ENCODE measurements at regions not wholly inside any gene's neighbourhood (a gene's known extent, or its start where the extent isn't known, plus 50 kb on each side); places are given as distances from the start of the nearest gene placed in this dataset.

GRCh38 chr3:74447221-74447620 is 167.2 kb downstream of the CNTN3 start:
- Mint-ChIP-seq H3K4me3 (no peak overlapping the region), H3K36me3 (ENCODE audit: low read depth) (no peaks in the 10 kb centered on the region), H3K4me1 (no peaks in the 10 kb centered on the region), H3K27me3 (ENCODE audit: low read depth) (no peaks in the 10 kb centered on the region), H3K9me3 (no peaks in the 10 kb centered on the region), H3K27ac (ENCODE audit: unreplicated experiment) (no peak overlapping the region)
- TF ChIP-seq, protein P1, sequence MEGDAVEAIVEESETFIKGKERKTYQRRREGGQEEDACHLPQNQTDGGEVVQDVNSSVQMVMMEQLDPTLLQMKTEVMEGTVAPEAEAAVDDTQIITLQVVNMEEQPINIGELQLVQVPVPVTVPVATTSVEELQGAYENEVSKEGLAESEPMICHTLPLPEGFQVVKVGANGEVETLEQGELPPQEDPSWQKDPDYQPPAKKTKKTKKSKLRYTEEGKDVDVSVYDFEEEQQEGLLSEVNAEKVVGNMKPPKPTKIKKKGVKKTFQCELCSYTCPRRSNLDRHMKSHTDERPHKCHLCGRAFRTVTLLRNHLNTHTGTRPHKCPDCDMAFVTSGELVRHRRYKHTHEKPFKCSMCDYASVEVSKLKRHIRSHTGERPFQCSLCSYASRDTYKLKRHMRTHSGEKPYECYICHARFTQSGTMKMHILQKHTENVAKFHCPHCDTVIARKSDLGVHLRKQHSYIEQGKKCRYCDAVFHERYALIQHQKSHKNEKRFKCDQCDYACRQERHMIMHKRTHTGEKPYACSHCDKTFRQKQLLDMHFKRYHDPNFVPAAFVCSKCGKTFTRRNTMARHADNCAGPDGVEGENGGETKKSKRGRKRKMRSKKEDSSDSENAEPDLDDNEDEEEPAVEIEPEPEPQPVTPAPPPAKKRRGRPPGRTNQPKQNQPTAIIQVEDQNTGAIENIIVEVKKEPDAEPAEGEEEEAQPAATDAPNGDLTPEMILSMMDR (conservative IDR thresholded peaks at IDR 0.05): no peak
- DNase-seq (ENCODE audit: low read depth, low spot score): no peak

- no peak overlapping the region for H3K4me3 Mint-ChIP-seq
- DNase-seq (ENCODE audit: low read depth, low spot score): no peak
- no peaks in the 10 kb centered on the region for H3K36me3 Mint-ChIP-seq (ENCODE audit: low read depth)
- TF ChIP-seq, protein P1 (conservative IDR thresholded peaks at IDR 0.05): no peak
- no peaks in the 10 kb centered on the region for H3K27me3 Mint-ChIP-seq (ENCODE audit: low read depth)
- no peaks in the 10 kb centered on the region for H3K9me3 Mint-ChIP-seq
- H3K4me1 Mint-ChIP-seq: no peaks in the 10 kb centered on the region
- no peak overlapping the region for H3K27ac Mint-ChIP-seq (ENCODE audit: unreplicated experiment)
Measured at GRCh38 chr3:74445541-74445940, 168.9 kb downstream of the CNTN3 start.

- DNase-seq (ENCODE audit: low read depth, low spot score): no peak
- Mint-ChIP-seq H3K36me3 (ENCODE audit: low read depth) (no peaks in the 10 kb centered on the region), H3K4me3 (no peak overlapping the region), H3K9me3 (no peaks in the 10 kb centered on the region), H3K27ac (ENCODE audit: unreplicated experiment) (no peak overlapping the region), H3K4me1 (no peaks in the 10 kb centered on the region), H3K27me3 (ENCODE audit: low read depth) (no peaks in the 10 kb centered on the region)
- TF ChIP-seq, protein P1 (conservative IDR thresholded peaks at IDR 0.05): no peak
Measured at GRCh38 chr3:74443102-74443501, 171.4 kb downstream of the CNTN3 start.

GRCh38 chr3:74442683-74443082 is 171.8 kb downstream of the CNTN3 start:
- Mint-ChIP-seq H3K4me3 (no peak overlapping the region), H3K36me3 (ENCODE audit: low read depth) (no peaks in the 10 kb centered on the region), H3K9me3 (no peaks in the 10 kb centered on the region)

DNA sequence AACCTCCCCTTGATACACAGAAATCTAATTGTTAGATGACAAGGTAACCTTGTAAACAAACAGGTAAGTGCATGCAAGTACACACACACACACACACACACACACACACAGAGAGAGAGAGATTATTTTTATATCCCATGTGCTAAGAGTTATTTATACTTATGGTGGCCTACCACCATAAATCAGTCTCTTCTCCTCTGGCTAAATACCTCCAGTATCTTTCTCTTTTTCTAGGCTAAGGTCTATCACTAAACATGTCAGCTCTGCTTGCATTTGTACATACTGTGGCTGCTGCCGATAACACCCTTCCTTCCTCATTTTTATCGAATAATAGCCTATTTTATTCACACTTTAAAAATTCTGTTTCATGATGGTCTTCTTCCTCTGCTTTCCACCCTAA is 172.4 kb downstream of the CNTN3 start:
- TF ChIP-seq, protein P1 (conservative IDR thresholded peaks at IDR 0.05): no peak
- Mint-ChIP-seq H3K36me3 (ENCODE audit: low read depth) (no peaks in the 10 kb centered on the region), H3K4me1 (no peaks in the 10 kb centered on the region), H3K27me3 (ENCODE audit: low read depth) (no peaks in the 10 kb centered on the region), H3K9me3 (no peaks in the 10 kb centered on the region), H3K4me3 (no peak overlapping the region), H3K27ac (ENCODE audit: unreplicated experiment) (no peak overlapping the region)
- no peak for DNase-seq (ENCODE audit: low read depth, low spot score)

More at GRCh38 chr3:74442683-74443082, 171.8 kb downstream of the CNTN3 start:
- no peaks in the 10 kb centered on the region for H3K27me3 Mint-ChIP-seq (ENCODE audit: low read depth)
- H3K27ac Mint-ChIP-seq (ENCODE audit: unreplicated experiment): no peak overlapping the region
- TF ChIP-seq, protein P1 (conservative IDR thresholded peaks at IDR 0.05): no peak
- no peaks in the 10 kb centered on the region for H3K4me1 Mint-ChIP-seq
- no peak for DNase-seq (ENCODE audit: low read depth, low spot score)

DNA sequence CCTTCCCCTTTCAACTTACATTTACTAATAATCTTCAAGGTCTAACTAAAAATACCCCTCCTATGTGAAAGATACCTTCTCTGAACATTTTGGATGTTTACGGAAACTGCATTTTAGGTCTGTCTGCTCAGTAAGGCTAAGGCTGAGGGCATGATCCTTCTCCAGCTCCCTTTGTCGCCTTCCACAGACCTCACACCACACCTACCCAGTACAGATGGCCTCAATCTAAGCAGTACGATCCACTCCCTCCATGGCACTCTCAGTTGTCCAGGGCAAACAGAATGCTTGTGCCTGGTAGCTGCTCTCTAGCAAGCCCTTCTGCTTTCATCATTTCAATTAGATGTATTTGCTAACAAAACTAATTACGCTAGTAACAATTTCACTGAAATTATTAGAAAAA is 178.3 kb downstream of the CNTN3 start:
- Mint-ChIP-seq H3K4me3 (no peak overlapping the region), H3K27me3 (ENCODE audit: low read depth) (no peaks in the 10 kb centered on the region), H3K36me3 (ENCODE audit: low read depth) (no peaks in the 10 kb centered on the region), H3K9me3 (no peaks in the 10 kb centered on the region), H3K27ac (ENCODE audit: unreplicated experiment) (no peak overlapping the region), H3K4me1 (no peaks in the 10 kb centered on the region)
- TF ChIP-seq, protein P1 (conservative IDR thresholded peaks at IDR 0.05): no peak
- DNase-seq (ENCODE audit: low read depth, low spot score): no peak
